ENCODE measurements at regions not wholly inside any gene's neighbourhood (a gene's known extent, or its start where the extent isn't known, plus 50 kb on each side); places are given as distances from the start of the nearest gene placed in this dataset.

GRCh38 chr2:217687771-217688170 is 315.0 kb downstream of the TNS1 start:
- no peak for DNase-seq

- peak; percentile 93 for DNase-seq
Observed at GRCh38 chr2:217685255-217685605, 317.6 kb downstream of the TNS1 start.

GRCh38 chr2:217684431-217685254 is 318.2 kb downstream of the TNS1 start:
- DNase-seq = no peak

GRCh38 chr2:217683106-217683870 is 319.5 kb downstream of the TNS1 start:
- no peak for DNase-seq

- DNase-seq = no peak
Observed at GRCh38 chr2:217681791-217682190, 321.0 kb downstream of the TNS1 start.

- DNase-seq = no peak
Observed at GRCh38 chr2:217680381-217680780, 322.4 kb downstream of the TNS1 start.

GRCh38 chr2:217673627-217674026 is 329.2 kb downstream of the TNS1 start:
- DNase-seq = no peak

GRCh38 chr2:217672472-217672871 is 330.3 kb downstream of the TNS1 start:
- no peak for DNase-seq

GRCh38 chr2:217671871-217672270 is 330.9 kb downstream of the TNS1 start:
- no peak for DNase-seq

- no peak for DNase-seq
Observed at GRCh38 chr2:217671075-217671474, 331.7 kb downstream of the TNS1 start.

- DNase-seq = peak; percentile 28
Observed at GRCh38 chr2:217669831-217670230, 333.0 kb downstream of the TNS1 start.

GRCh38 chr2:217667512-217667911 is 335.3 kb downstream of the TNS1 start:
- DNase-seq = peak; percentile 57

GRCh38 chr2:217667035-217667434 is 335.8 kb downstream of the TNS1 start:
- DNase-seq = no peak

- DNase-seq = peak; percentile 67
Observed at GRCh38 chr2:217666338-217666737, 336.5 kb downstream of the TNS1 start.

- DNase-seq = no peak
Observed at GRCh38 chr2:217664761-217665160, 338.0 kb downstream of the TNS1 start.

GRCh38 chr2:217662984-217663602 is 339.7 kb downstream of the TNS1 start:
- peak; percentile 62 for DNase-seq

GRCh38 chr2:217661378-217661777 is 341.4 kb downstream of the TNS1 start:
- peak; percentile 27 for DNase-seq

- no peak for DNase-seq
Observed at GRCh38 chr2:217660423-217660822, 342.4 kb downstream of the TNS1 start.

GRCh38 chr2:217658806-217659205 is 344.0 kb downstream of the TNS1 start:
- no peak for DNase-seq

- no peak for DNase-seq
Observed at GRCh38 chr2:217657252-217657651, 345.5 kb downstream of the TNS1 start.

- no peak for DNase-seq
Observed at GRCh38 chr2:217656316-217656715, 346.5 kb downstream of the TNS1 start.

- no peak for DNase-seq
Observed at GRCh38 chr2:217655651-217656050, 347.1 kb downstream of the TNS1 start.

GRCh38 chr2:217654168-217654567 is 348.6 kb downstream of the TNS1 start:
- DNase-seq = no peak

Data from fibroblast of skin of right quadriceps (primary cell).